GM19035 (cell line): ENCODE measurements at regions not wholly inside any gene's neighbourhood (a gene's known extent, or its start where the extent isn't known, plus 50 kb on each side); places are given as distances from the start of the nearest gene placed in this dataset.
"Not testable (repeated sequence)": the region's sequence is repeated elsewhere in the genome, so short reads cannot be mapped to it uniquely, and the experiment has no call there.

ENCODE experiments used
- ATAC-seq: cut with Tn5 transposase; IDR thresholded peaks from one replicate; pipeline ENCODE4 v1.9.1; 2021; ENCODE audit not compliant: unreplicated experiment

DNA sequence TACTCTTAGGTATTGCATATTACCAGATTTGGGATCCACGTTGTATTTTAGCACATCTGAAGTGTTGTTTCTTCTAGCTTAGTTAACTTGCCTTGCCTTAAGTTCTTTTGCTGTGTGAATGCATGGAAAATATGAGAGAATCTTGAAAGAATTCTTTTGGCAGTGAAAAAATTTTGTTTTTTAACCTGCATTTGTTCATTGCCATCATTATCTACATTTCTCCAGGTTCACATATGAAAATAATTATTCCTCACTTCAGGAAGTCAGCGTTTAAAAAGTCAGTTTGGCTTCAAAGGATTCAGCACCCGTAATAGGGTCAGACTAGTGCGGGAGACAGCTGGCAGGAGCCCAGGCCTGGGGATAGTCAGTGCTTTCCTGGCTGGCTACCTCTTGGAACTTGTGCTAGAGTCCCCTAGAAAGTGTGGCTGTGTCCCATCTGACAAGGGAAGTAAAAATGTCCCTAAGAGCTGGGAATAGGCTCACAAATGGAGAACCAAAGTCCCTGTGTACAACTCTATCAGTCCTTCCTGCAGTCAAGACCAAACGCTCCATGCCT lies 251.9 kb upstream of the KLF3 start:
- ATAC-seq, result no peak

DNA sequence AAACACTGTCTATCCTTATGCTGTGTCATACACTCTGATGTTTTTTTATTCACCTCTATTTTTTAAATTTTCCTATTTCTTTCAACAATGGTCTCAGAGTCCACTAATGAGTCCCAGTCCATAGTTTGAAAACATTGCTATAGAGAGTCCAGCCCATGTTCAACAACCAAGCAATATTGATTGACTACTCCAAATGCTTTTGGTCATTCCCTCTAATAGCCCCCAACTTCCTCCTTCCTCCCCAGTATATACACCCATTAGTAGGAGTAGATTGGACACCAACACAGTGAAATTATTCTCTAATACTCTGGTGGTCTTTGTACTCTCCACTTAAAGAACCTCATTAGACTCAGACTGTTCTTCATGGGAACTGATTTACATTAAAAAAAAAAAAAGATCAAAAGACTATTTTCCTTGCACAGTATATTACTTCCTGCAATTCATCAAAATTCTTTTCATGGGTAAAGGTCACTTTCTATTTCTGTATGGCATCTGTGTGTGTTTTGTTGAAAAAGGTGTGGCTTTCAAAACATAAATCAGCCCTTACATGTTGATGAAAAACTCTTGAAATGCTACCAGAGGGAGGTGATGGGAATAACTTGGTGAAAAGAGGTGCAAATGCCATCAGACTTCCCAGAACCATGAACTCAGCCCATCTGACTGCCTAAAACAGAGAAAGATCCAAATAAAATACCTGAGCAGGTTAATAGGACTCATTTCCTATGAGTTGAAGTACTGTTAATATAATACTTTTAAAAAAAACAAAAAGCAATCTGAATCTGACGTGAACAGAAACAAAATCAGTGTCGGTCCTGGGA lies 250.3 kb upstream of the KLF3 start:
- ATAC-seq, result no peak

DNA sequence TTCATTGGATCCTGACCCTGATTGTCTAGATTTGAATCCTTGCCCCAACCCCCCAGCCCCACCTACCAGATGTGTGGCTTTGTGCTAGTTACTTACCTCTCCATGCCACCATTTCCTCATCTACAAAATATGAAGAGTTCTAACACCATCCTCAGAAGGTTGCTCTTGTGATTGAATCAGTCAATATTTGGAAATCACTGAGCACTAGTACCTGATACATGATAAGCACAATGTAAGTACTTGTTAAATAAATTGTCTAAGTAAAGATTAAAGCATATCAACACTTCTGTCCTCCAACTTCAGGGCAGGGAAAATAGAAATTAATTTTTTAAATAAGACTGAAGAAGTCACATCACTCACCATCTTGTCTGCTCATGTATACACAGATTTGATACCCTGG lies 249.6 kb upstream of the KLF3 start:
- no peak for ATAC-seq

DNA sequence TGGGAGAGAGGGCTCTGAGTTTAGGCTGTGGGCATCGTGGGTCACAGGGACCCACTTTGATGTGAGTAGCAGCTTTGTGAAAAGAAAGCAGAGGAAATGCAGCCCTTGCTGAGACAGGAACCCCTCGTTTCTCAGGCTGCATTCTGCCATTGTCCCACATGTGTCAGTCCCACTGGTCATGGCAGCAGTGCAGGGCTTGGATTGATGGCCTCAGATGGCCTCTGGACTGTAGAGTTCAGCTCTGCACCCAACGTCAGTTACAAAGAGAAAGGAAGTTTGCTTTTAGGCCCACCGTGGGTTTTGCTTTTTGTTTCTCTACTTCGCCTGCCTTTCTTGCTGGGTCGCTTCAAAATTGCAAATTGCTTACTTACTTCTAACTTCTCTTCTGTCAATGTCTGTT lies 248.3 kb upstream of the KLF3 start:
- ATAC-seq, result no peak

DNA sequence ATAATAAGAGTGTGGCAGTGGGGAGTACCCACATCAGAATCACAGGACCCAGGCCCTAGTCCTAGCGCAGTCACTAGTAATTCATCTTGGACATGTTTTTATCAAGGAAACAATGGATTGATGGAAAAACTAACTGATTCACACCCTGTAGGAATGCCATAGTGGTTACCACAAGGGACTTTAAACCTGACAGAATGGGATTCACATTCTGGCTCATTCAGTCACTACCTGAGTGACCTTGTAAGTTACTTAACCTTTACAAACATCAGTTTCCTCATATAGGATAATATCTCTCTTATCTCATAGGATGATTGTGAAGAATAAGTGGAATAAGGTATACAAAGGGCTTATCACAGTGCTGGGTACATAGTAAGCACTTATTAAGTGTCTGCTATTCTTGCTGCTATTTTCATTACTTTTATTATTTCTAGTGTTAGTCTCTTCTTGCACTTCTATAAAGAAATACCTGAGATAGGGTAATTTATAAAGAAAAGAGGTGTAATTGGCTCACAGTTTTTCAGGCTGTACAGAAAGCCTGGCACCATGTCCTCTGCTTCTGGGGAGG lies 247.5 kb upstream of the KLF3 start:
- ATAC-seq, result no peak

DNA sequence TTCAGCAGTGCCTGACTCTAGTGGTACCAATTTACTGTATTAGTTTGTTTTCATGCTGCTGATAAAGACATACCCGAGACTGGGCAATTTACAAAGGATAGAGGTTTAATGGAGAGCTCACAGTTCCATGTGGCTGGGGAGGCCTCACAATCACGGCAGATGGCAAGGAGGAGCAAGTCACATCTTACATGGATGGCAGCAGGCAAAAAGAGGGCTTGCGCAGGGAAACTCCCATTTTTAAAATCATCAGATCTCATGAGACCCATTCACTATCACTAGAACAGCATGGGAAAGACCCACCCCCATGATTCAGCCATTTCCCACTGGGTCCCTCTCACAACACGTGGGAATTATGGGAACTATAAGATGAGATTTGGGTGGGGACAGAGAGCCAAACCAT lies 243.7 kb upstream of the KLF3 start:
- not testable (repeated sequence) for ATAC-seq

DNA sequence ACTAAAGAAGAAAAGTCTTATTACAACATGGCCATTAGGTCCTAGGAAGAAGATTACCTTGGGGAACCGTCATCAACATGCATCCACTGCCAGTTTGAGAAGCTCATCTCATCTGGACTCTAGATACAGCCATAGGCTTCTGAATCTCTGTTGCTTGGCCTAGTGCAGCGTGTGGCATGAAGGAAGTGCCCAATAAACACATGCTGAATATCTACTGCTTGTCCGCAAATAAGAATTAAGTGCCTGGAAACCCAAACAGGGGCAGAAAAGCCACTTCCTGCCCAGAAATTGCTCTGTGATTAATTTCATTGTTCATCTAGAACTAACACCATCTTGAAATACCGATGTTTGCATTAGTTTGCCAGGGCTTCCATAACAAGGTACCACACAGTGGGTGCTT lies 241.1 kb upstream of the KLF3 start:
- ATAC-seq, result no peak

DNA sequence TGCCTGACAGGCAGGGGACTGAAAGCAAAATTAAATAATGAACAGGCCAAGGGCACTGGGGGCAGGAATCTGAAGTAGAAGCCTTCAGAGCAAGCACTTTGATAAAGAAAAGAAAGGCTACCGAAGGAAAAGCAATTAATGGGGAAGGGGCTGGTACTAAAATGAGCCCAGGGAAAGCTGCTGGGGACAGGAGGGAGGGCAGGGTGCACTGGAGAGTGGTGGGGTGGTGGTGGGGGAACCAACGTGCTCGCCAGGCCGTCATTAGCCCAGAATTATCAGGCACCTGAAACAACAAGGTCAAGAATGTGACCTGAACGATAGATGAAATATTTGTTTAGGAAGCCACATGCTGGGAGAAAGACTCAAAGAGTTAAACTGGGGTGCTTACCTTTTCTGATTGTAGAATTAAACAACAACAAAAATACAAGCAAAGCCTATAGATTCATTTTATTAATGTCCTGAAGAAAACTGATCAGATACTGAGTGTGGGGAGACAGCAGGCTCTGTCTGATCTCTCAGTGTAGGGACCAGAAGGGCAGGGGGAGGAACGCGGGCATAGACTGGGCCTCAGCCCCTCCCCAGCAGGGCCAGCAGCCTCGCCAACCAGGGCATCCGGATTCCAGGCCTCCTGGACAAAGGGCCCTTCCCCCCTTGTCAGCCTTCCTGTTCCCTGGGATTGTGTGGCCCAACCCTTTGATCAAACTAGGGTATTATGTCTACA lies 239.7 kb upstream of the KLF3 start:
- no peak for ATAC-seq

DNA sequence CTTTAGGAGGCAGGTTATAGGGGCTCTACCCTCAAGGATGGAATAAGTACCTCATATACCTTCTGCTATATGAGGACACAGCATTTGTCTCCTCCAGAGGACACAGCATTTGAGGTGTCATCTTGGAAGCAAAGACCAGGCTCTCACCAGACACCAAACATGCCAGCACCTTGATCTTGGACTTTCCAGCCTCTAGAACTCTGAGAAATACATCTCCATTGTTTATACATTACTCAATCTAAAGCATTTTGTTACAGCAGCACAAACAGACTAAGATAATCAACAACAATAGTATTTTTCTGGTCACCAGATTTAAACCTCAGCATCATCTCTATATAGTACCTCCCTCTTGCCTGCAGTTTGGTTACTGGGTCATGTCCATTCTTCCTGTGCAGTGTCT lies 237.5 kb upstream of the KLF3 start:
- ATAC-seq, result no peak

DNA sequence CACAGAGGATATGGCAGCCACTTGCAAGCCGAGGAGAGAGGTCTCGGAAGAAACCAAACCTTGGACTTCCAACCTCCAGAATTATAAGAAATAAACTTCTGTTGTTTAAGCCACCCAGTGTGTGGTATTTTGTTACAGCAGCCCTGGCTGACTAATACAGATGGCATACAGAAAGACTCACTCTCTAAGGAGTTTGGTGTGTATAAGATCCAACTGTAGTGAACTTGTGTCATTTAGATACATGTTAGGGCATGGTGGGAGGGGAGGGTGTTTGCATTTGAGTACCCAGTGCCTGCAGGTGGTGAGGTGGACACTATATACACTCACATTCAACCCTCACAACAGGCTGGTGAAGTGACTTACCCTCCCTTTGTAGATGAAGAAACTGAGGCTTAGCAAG lies 233.2 kb upstream of the KLF3 start:
- no peak for ATAC-seq

DNA sequence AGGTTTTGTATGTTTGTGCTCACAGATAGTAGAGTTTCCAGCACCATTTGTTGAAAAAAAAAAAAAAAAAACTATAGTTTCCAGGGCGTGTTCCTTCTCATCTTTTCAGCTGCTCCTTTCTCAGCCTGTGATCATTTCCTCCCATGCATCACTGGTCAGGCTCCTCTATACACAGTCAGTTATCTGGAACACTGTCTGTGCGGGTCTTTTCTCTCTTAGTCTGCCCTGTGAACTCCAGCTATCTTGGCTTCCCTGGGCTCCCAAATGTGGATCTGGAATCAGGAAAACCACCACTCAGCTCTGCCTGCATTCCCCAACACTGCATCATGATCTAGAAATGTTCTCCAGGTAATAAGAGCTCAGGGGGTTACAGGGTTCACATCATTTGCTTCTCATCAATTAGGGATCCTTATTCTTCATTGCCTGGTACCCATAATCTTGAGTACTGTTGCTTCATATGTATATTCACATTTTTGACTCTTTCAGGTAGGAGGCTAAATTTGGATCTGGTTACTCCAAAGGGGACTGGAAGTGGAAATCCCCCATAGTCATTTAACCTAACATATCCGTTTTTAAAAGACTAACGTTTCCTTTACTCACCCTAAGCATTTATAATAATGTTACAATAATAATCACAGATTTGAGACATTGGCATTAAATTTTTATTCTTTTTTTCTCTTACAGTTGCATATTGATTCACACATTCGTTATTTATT lies 221.8 kb upstream of the KLF3 start:
- no peak for ATAC-seq

DNA sequence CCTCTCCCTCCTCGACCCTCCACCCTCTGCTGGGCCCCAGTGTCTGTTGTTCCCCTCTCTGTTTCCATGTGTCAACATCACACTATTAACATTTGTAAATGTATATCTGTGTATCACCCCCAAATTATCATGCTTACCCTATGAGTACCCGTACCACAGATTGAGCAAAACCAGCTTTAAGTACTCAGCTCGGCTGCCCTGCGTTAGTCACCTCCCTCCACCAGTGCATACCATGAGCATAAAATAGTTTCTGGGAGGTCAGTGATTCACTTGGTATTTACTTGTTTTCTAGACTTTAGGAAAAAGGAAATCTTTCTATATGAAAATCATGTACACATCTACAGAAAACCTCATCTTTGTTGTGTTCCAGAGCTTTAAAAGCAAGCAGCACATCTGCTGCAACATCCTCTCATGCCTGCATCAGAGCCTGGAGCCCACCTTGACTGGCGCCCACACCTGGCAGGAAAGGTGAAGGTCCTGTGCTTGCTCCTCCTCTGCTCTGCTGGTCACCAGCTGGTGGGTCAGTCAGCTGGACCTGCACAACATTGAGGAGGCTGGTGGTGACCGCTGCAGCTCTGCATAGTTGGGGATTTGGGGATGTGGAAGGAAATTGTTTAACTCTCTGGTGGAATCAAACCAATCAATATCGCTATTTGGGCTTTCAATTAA lies 214.4 kb upstream of the KLF3 start:
- no peak for ATAC-seq

DNA sequence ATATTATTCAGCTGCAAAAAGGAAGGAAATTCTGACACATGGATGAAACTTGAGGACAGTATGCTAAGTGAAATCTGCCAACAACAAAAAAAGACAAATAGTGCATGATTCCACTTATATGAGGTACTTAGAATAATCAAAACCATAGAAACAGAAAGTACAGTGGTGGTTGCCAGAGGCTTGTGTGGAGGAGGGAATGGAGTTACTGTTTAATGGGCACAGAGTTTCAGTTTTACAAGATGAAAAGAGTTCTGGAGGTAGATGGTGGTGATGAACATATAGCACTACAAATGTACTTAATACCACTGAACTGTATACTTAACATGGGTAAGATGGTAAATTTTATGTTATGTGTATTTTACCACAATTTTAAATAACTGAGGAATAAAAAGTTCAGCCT lies 212.0 kb upstream of the KLF3 start:
- ATAC-seq, result no peak

DNA sequence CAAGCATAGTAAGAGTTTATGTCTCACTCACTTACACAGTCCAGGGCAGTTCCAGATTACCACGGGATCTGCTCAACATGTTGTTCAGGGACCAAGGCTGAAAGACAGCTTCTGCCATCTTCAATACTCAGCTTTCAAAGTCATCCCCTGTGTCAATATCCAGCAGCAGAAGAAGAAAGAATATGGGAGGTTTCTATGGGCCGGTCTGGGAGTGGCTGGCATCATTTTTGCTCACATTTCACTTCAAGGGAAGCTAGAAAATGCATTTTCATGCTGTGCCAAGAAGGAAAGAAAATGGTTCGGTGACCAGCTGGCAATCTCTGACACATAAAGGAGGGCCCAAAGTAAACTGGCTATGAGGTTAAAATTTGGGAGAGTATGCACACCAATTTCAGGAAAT lies 211.5 kb upstream of the KLF3 start:
- no peak for ATAC-seq

DNA sequence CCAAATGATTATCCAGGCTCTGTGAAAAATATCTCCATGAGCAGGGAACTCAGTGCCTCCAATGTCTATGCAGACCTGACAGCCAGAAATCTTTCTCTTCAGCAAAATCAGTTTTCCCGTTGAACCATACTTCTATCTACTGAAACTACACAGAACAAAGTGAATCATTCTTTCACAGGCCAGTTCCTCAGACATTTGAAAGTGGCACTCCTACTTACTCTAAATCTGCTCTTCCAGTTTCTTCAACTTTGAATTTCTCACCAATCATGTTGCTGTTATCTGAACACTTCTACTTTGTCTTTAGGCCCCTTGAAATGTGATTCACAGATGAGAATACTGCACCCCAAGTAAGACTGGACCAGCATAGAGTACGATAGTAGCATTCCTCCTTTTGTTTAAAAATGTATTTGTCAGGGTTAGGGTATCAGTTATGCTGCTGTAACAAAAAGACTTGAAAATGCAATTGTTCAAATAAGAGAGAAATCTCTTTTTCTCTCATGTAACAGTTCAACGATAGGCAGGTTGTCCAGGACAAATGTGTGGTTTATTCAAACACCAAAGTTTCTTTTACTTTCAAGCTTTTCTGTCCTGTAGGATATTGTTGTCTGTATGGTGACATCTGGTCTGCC lies 210.6 kb upstream of the KLF3 start:
- no peak for ATAC-seq

DNA sequence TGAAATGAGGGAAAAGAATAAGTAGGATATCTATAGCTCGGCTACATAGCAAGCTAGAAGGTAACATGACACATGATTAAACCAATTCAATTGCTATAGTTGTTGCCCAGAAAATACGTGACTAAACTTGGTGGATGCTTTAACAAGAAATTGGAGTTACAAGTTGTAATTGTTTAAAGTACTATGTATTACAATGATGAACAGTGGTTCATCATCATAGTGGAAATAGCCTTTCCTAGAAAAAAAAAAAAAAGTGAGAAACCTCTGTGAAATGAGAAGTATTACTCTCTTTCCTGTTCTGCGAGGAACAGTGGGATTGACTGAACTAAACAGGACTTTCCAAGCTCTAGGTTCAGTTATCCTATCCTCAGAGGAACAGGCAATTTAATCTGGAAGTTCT lies 209.7 kb upstream of the KLF3 start:
- ATAC-seq, result no peak

DNA sequence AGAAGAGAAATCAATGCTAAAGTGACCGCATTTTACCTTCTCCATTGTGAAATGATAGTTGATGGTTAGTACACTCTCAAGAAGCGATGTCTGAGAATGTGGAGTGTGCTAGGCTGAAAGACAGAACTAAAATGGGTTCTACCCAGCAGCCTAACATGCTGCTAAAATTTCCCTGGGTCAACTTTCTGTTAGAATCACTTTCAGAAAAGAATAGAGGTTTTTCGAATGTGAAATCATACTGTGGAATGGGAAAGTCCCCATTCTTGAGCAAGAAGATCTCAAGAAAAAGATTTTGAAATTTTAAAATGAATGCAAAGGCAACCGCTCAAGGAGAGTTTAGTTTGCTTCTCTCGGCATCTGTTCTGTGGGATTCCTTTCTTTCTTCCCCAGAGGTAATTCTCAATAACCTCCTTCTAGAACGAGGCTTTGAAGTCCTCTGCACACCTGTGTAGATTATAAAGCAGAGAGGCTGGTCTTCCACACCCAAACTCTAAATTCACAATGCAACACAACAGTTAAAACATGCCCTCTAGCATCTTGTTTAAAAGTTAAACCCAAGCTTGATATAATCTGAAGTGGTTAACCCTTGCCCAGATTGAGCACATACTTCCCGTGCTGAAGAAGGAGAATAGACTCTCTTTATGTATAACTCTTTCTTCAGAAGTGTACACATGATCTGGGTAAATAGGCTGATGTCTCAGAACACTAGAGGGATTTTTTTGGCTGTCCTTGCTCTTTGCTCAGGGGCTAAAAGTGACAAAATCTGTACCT lies 208.7 kb upstream of the KLF3 start:
- peak; percentile 77 for ATAC-seq

DNA sequence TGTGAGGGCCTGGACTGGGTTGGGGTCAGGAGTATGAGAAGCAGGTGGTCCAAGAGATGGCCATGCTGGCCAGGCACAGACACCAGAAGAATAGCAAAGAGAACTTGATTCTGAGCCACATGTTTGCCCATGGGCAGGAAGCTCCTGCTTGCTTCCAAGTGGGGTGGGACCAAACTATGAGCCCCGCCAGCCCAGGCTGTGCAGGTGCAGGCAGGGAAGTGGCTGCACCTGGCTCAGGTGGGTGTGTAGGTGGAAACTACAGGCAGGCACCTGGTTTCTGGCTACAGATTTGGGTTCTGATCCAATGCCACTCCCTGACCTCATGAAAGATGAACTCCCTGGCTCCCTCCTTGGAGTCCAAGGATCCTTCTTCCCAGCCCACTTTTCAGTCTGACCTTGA lies 207.9 kb upstream of the KLF3 start:
- ATAC-seq, result no peak

DNA sequence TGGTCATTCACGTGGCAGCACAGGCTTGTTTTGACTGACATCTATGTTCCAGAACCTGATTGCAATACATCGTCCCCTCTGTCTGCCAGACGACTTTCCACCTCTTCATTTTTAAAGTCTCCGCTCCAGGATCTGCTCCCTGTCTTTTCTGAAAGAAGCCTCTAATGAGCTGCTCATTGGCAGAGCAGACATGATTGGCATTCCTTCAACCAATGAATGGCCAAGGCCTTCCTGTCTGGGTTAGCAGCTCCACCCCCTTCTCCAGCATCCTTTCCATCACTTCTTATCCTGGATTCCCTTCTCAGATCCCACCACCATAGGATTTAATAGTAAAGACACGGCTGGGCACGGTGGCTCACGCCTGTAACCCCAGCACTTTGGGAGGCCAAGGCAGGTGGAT lies 202.7 kb upstream of the KLF3 start:
- ATAC-seq, result no peak
